Endothelial cell of umbilical vein (primary cell): ENCODE measurements at regions not wholly inside any gene's neighbourhood (a gene's known extent, or its start where the extent isn't known, plus 50 kb on each side); places are given as distances from the start of the nearest gene placed in this dataset.

ENCODE experiments used
- BruUV-seq: library from RNA; stranded (reverse); fragments of 400-500 nt; replicated peaks from 2 replicates; lab custom pipeline; 2021; lab: Mats Ljungman, UMichigan
- CTCF ChIA-PET: fragments of 300-600, 350-600 bp; sonication (Branson Sonifier 250); formaldehyde crosslinking; loops from one replicate; lab custom pipeline; 2021; ENCODE audit warnings: antibody characterized with exemption, inconsistent platforms; lab: Charles Lee
- POLR2A ChIA-PET: fragments of 300-600, 350-600 bp; sonication (Branson Sonifier 250); formaldehyde crosslinking; loops from one replicate; lab custom pipeline; 2021; ENCODE audit warnings: antibody characterized with exemption, inconsistent platforms; lab: Charles Lee
- DNase-seq: peaks from one replicate; pipeline ENCODE4 v3.0.0-alpha.2; 2011; ENCODE audit warnings: low read depth, low spot score
- FAIRE-seq: peaks from 2 replicates; lab custom pipeline; 2011; peaks lifted over from hg19 to GRCh38; lab: Jason Lieb, UNC
- H2AFZ ChIP-seq: 2 replicates; pipeline ENCODE4 v1.6.0; 2012; ENCODE audit warnings: low read depth, low read length, control low read depth, inconsistent platforms
- H3K27ac ChIP-seq: 2 replicates; pipeline ENCODE4 v1.5.1; 2011; ENCODE audit warnings: low read depth, mild to moderate bottlenecking, control low read depth, low read length, moderate library complexity; ENCODE audit not compliant: insufficient read depth
- H3K27me3 ChIP-seq, 2 experiments: 2 replicates each; pipeline versions ENCODE4 v1.6.0 to v1.6.1; 2011; ENCODE audit warnings: low read length in 2 of 2, mixed read lengths in 1 of 2; ENCODE audit not compliant: control insufficient read depth in 2 of 2, insufficient read depth in 2 of 2
- H3K36me3 ChIP-seq, 2 experiments: 2 replicates in 1 of 2; 3 replicates in 1 of 2; pipeline ENCODE4 v1.5.1; 2011; ENCODE audit warnings: low read length in 2 of 2, mild to moderate bottlenecking in 1 of 2, moderate library complexity in 1 of 2; ENCODE audit not compliant: control insufficient read depth in 2 of 2, insufficient read depth in 2 of 2; ENCODE audit errors: extremely low read depth in 1 of 2
- H3K4me1 ChIP-seq: 3 replicates; pipeline ENCODE4 v1.5.1; 2011; ENCODE audit warnings: mild to moderate bottlenecking, low read length; ENCODE audit not compliant: control insufficient read depth, insufficient read depth; ENCODE audit errors: extremely low read depth
- H3K4me2 ChIP-seq: 2 replicates; pipeline ENCODE4 v1.6.1; 2011; ENCODE audit warnings: low read length, control low read depth, mixed read lengths; ENCODE audit not compliant: insufficient read depth
- H3K4me3 ChIP-seq, 3 experiments: fragments of 200-600 bp in 1 of 3; sonication (generic), shearing (Covaris generic) in 1 of 3; replicated peaks in 1 of 3; 2 replicates each; pipeline ENCODE4 v1.5.1; 2011 to 2016; ENCODE audit warnings: control low read depth in 3 of 3, low read length in 3 of 3, mild to moderate bottlenecking in 2 of 3, inconsistent platforms in 1 of 3, low read depth in 1 of 3, moderate library complexity in 1 of 3; ENCODE audit not compliant: insufficient read depth in 1 of 3
- H3K79me2 ChIP-seq: 2 replicates; pipeline ENCODE4 v1.6.0; 2012; ENCODE audit warnings: low read length, inconsistent platforms; ENCODE audit not compliant: control insufficient read depth, insufficient read depth
- H3K9ac ChIP-seq: replicated peaks from 2 replicates; pipeline ENCODE3; 2011; ENCODE audit warnings: low read length, control low read depth; ENCODE audit not compliant: insufficient read depth; ENCODE audit errors: extremely low read depth
- H3K9me1 ChIP-seq: replicated peaks from 3 replicates; pipeline ENCODE4 v1.6.0; 2011; ENCODE audit warnings: mild to moderate bottlenecking, low read length; ENCODE audit not compliant: control insufficient read depth, insufficient read depth; ENCODE audit errors: extremely low read depth
- H3K9me3 ChIP-seq: replicated peaks from 2 replicates; pipeline ENCODE4 v1.5.1; 2012; ENCODE audit warnings: low read length, inconsistent platforms; ENCODE audit not compliant: control insufficient read depth, insufficient read depth
- H4K20me1 ChIP-seq: replicated peaks from 2 replicates; pipeline ENCODE3; 2011; ENCODE audit warnings: mild to moderate bottlenecking, low read length; ENCODE audit not compliant: control insufficient read depth, insufficient read depth; ENCODE audit errors: extremely low read depth
- CTCF ChIP-seq, 2 donors: IDR thresholded peaks; 1 replicate in 1 of 2; 2 replicates in 1 of 2; pipeline ENCODE4 v1.5.1; 2011; ENCODE audit warnings: low read length in 2 of 2, mild to moderate bottlenecking in 2 of 2, moderate library complexity in 2 of 2, control low read depth in 1 of 2, inconsistent platforms in 1 of 2, low read depth in 1 of 2; ENCODE audit not compliant: insufficient read depth in 1 of 2; ENCODE audit errors: extremely low read depth in 1 of 2
- EZH2 ChIP-seq: IDR thresholded peaks from 2 replicates; pipeline ENCODE4 v1.6.1; 2012; ENCODE audit warnings: borderline replicate concordance, low read depth, mild to moderate bottlenecking, moderate library complexity, low read length, inconsistent platforms; ENCODE audit not compliant: severe bottlenecking
- MAX ChIP-seq: IDR thresholded peaks from 2 replicates; pipeline ENCODE4 v1.6.1; 2011; ENCODE audit not compliant: insufficient read depth, insufficient read length
- POLR2A ChIP-seq: IDR thresholded peaks from 2 replicates; pipeline ENCODE4 v1.6.1; 2012; ENCODE audit warnings: low read depth, mild to moderate bottlenecking, control low read depth, low read length
- dilution Hi-C: fragments of 300-500 bp; cut with MboI; formaldehyde crosslinking; loops from one replicate; pipeline ENCODE4 v1.15.0; 2019; ENCODE audit warnings: low sequenced_read_pairs; ENCODE audit not compliant: extremely low pct_ligation_motif_present
- intact Hi-C: fragments of 100-400 bp; cut with micrococcal nuclease; formaldehyde crosslinking; loops from one replicate; pipeline ENCODE4 v1.10.0; 2022

GRCh38 chr6:916131-916530, 223.2 kb upstream of the EXOC2 start:
- POLR2A ChIA-PET: no interaction called here
- H3K27ac ChIP-seq: no peak overlapping the region
- H3K79me2 ChIP-seq: no peaks in the 10 kb centered on the region
- DNase-seq: no peak
- H3K9ac ChIP-seq: no peak overlapping the region
- CTCF ChIA-PET: no interaction called here
- H3K4me3 ChIP-seq: no peak overlapping the region
- dilution Hi-C loops: no loop called here
- no TSS peak for BruUV-seq
- no peaks in the 10 kb centered on the region for H3K9me3 ChIP-seq
- H3K9me1 ChIP-seq: no peaks in the 10 kb centered on the region
- FAIRE-seq: no peak
- H3K36me3 ChIP-seq: no peaks in the 10 kb centered on the region
- no peaks in the 10 kb centered on the region for H4K20me1 ChIP-seq
- H3K4me2 ChIP-seq: no peak overlapping the region
- no peak for TF ChIP-seq EZH2
- TF ChIP-seq CTCF (IDR thresholded peaks at IDR 0.05; ENCODE audit: extremely low read depth in 1 of 2, insufficient read depth in 1 of 2, low read depth in 1 of 2, low read length in 2 of 2): no peak
- TF ChIP-seq POLR2A: no peak
- no peak for TF ChIP-seq MAX
- H3K27me3 ChIP-seq: no peaks in the 10 kb centered on the region
- intact Hi-C loops: no loop called here
- no peak overlapping the region for H2AFZ ChIP-seq
- H3K4me1 ChIP-seq: no peaks in the 10 kb centered on the region
